Psoas muscle (tissue), 7 donors: ENCODE measurements at regions not wholly inside any gene's neighbourhood (a gene's known extent, or its start where the extent isn't known, plus 50 kb on each side); places are given as distances from the start of the nearest gene placed in this dataset.

ENCODE experiments used
- ATAC-seq, 4 donors: fragments of 200-7000 bp; cut with Tn5 transposase; one replicate each; pipeline ENCODE4 v1.9.1; 2020; ENCODE audit warnings: moderate library complexity in 3 of 4, mild to moderate bottlenecking in 2 of 4
- DNase-seq, 2 donors: peaks; one replicate each; pipeline ENCODE4 v3.0.0-alpha.2; 2020
- H3K27ac ChIP-seq: fragments of 200-600 bp; one replicate; pipeline ENCODE4 v1.8.0; 2022
- H3K27me3 ChIP-seq, 3 donors: fragments of 200-600 bp in 1 of 3; one replicate each; pipeline versions ENCODE4 v1.6.1 to v1.8.0; 2013 to 2022; ENCODE audit warnings: low read length in 2 of 3, mild to moderate bottlenecking in 2 of 3, moderate library complexity in 1 of 3; ENCODE audit not compliant: insufficient read depth in 3 of 3
- H3K36me3 ChIP-seq, 2 donors: fragments of 200-600 bp in 1 of 2; one replicate each; pipeline versions ENCODE4 v1.6.1 to v1.8.0; 2013 to 2022; ENCODE audit warnings: low read depth in 1 of 2, mild to moderate bottlenecking in 1 of 2, moderate library complexity in 1 of 2; ENCODE audit not compliant: insufficient read depth in 1 of 2
- H3K4me1 ChIP-seq: fragments of 200-600 bp; one replicate; pipeline ENCODE4 v1.8.0; 2022
- H3K4me3 ChIP-seq: fragments of 200-600 bp; one replicate; pipeline ENCODE4 v1.8.0; 2022; ENCODE audit warnings: mild to moderate bottlenecking
- H3K9me3 ChIP-seq: fragments of 200-600 bp; one replicate; pipeline ENCODE4 v1.8.0; 2022
- WGBS, 3 donors: extraction: QIAGEN DNeasy Blood & Tissue Kit; methylation state at CpG; one replicate each; pipeline versions ENCODE4 v1.1.6 to v1.1.7; 2013; 5-methylcytosine and 5-hydroxymethylcytosine counted together
- intact Hi-C, 2 donors: fragments of 100-400 bp; cut with DNase I; formaldehyde crosslinking; loops; one replicate each; pipeline versions ENCODE4 v1.11.0 to v1.14.2; 2022
- TF ChIP-seq, protein P1 (sequence below): fragments of 200-600 bp; IDR thresholded peaks from one replicate; pipeline ENCODE4 v1.8.0; 2022; ENCODE audit warnings: antibody characterized with exemption
- donor health status: healthy with polysubstance abuse.
- donor health status: DM: no; HTN: no; CAD: no; lungs with moderate emphysema.
- donor health status: Bipolar disorder and iron deficiency.
- donor health status: healthy.
- donor health status: DM: yes; HTN: yes; CAD: no.
- donor health status: DM: no; HTN: no; CAD: no.
- donor health status: DM: yes; HTN: yes; CAD: no.

DNA sequence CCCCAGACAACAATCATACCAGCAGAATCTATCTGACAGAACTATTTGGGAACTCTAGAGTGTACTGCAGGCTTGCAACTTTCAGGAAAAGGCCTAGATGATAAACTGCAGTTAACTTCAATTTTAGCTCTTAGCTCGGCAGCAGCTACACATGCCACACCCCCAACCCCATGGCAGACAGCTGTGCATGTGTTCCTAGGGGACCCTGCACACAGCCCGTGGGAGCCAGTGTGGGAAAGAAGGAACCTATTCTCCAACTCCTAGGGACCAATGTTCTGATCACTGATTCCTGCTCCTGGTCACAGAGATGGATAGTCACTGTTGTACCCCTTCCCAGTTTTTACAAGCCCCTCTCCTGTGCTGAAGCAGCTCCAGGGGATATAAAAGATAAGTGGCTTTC lies 179.6 kb downstream of the DRD1 start:
- 12 to 26% (median 17%) methylated on average over 2 of the region's 2 CpGs for WGBS, 3 donors
- intact Hi-C loops: no loop called here
- no peak overlapping the region for H3K4me3 ChIP-seq
- H3K4me1 ChIP-seq: no peaks in the 10 kb centered on the region
- H3K27ac ChIP-seq: no peak overlapping the region
- peaks cover 4% of the 10 kb centered on the region for H3K9me3 ChIP-seq
- DNase-seq (no peak), ATAC-seq (no peak)
- TF ChIP-seq, protein P1, sequence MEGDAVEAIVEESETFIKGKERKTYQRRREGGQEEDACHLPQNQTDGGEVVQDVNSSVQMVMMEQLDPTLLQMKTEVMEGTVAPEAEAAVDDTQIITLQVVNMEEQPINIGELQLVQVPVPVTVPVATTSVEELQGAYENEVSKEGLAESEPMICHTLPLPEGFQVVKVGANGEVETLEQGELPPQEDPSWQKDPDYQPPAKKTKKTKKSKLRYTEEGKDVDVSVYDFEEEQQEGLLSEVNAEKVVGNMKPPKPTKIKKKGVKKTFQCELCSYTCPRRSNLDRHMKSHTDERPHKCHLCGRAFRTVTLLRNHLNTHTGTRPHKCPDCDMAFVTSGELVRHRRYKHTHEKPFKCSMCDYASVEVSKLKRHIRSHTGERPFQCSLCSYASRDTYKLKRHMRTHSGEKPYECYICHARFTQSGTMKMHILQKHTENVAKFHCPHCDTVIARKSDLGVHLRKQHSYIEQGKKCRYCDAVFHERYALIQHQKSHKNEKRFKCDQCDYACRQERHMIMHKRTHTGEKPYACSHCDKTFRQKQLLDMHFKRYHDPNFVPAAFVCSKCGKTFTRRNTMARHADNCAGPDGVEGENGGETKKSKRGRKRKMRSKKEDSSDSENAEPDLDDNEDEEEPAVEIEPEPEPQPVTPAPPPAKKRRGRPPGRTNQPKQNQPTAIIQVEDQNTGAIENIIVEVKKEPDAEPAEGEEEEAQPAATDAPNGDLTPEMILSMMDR: no peak
- H3K27me3 ChIP-seq: no peaks in the 10 kb centered on the region
- no peaks in the 10 kb centered on the region for H3K36me3 ChIP-seq

DNA sequence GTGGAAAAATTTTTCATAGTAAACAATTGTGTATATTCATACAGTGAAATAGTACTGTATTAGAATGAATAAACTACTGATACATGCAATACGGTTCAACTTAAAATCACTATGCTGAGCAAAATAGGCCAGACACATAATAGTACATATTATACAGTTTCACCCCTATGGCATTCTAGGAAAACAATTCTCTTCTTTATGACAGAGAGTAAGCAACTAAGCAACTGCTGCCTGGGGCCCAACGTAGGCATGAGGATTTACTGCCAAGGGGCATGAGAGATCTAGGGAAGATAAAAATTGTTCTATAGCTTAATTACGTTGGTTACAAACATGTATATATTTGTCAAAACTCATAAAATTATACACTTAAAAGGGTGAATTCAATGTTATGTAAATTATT lies 180.2 kb downstream of the DRD1 start:
- no peak for DNase-seq
- Histone ChIP-seq H3K4me3 (no peak overlapping the region), H3K27ac (no peak overlapping the region), H3K9me3 (peaks cover 4% of the 10 kb centered on the region), H3K4me1 (no peaks in the 10 kb centered on the region), H3K36me3 (no peaks in the 10 kb centered on the region), H3K27me3 (no peaks in the 10 kb centered on the region)
- ATAC-seq: no peak
- intact Hi-C loops: no loop called here
- TF ChIP-seq, protein P1: no peak
- 83 to 91% (median 86%) methylated on average over 3 of the region's 3 CpGs for WGBS, 3 donors

DNA sequence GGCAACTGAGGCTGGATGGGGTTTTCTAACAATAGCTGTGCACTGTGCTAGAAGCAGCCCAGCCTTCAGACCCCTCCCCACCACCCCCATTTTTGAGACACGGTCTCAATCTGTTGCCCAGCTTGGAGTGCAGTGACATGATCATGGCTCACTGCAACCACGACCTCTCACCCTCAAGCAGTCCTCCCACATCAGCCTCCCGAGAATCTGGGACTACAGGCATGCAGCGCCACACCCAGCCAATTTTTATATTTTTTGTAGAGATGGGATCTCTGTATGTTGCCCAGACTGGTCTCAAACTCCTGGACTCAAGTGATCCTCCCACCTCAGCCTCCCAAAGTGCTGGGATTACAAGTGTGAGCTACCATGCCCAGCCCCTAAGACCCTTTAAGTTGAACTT lies 182.5 kb downstream of the DRD1 start:
- TF ChIP-seq, protein P1: no peak
- H3K36me3 ChIP-seq: no peaks in the 10 kb centered on the region
- H3K9me3 ChIP-seq: peaks cover 4% of the 10 kb centered on the region
- intact Hi-C loops: no loop called here
- H3K27me3 ChIP-seq: no peaks in the 10 kb centered on the region
- H3K4me1 ChIP-seq: no peaks in the 10 kb centered on the region
- ATAC-seq: no peak
- 78 to 90% (median 80%) methylated on average over 4 of the region's 4 CpGs for WGBS, 3 donors
- no peak overlapping the region for H3K27ac ChIP-seq
- DNase-seq: no peak
- H3K4me3 ChIP-seq: no peak overlapping the region

DNA sequence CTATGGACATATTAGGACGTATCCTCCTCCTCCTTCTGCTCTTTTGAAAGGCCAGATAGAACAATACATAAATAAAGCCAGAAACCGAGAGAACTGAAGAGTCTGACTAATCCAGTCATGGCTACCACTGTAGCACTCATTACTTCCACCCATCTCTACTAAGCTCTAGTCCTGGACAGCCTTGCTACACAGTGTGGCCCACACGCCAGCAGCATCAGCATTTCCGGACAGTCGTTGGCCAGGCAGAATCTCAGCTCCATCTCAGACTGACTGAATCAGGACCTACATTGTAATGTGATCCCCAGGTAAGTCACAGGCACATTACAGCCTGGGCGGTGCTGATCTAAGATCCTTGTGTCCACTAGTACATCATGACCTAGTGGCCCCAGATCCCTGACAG lies 182.9 kb downstream of the DRD1 start:
- intact Hi-C loops: no loop called here
- WGBS, 3 donors: 64 to 66% (median 66%) methylated on average over 6 of the region's 6 CpGs
- TF ChIP-seq, protein P1: no peak

DNA sequence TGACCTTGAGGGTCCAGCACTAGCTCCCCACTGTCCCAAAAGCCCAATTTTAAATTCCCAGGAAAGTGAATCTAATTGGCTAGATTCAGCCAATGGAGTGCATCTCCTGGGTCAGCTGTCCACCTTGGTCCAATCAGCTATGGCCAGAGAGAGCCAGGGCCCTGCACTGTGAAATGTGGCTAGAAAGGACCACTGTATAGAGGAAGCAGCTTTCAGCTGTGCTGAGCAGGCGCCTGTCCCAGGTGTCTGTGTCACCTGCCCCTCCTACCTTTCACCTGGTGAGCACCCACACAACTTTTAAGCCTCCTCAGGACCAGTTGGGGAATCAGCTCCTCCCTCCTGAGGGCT lies 186.2 kb downstream of the DRD1 start:
- intact Hi-C loops: no loop called here
- no peaks in the 10 kb centered on the region for H3K27me3 ChIP-seq
- no peak overlapping the region for H3K27ac ChIP-seq
- no peaks in the 10 kb centered on the region for H3K36me3 ChIP-seq
- TF ChIP-seq, protein P1: no peak
- ATAC-seq (no peak), DNase-seq (no peak)
- peaks cover under 1% of the 10 kb centered on the region for H3K9me3 ChIP-seq
- no peak overlapping the region for H3K4me3 ChIP-seq
- whole genome bisulfite sequencing, 3 donors: 94 to 100% (median 100%) methylated on average over 1 of the region's 1 CpG
- H3K4me1 ChIP-seq: no peaks in the 10 kb centered on the region

More for the DNA sequence above, 182.9 kb downstream of the DRD1 start:
- H3K36me3 ChIP-seq: no peaks in the 10 kb centered on the region
- no peak overlapping the region for H3K4me3 ChIP-seq
- peaks cover 4% of the 10 kb centered on the region for H3K9me3 ChIP-seq
- H3K4me1 ChIP-seq: no peaks in the 10 kb centered on the region
- H3K27me3 ChIP-seq: no peaks in the 10 kb centered on the region
- no peak overlapping the region for H3K27ac ChIP-seq
- ATAC-seq (no peak), DNase-seq (no peak)
